ENCODE measurements at regions not wholly inside any gene's neighbourhood (a gene's known extent, or its start where the extent isn't known, plus 50 kb on each side); places are given as distances from the start of the nearest gene placed in this dataset.

- TF ChIP-seq CTCF (IDR thresholded peaks at IDR 0.05), result no peak
- DNase-seq (ENCODE audit: low spot score), result peak; percentile 95
- peak; percentile 94 for ATAC-seq (ENCODE audit: low FRiP score)
Observed at GRCh38 chr4:184537269-184538022, 63.1 kb upstream of the IRF2 start.

- TF ChIP-seq CTCF (IDR thresholded peaks at IDR 0.05), result no peak
- DNase-seq (ENCODE audit: low spot score) (no peak), ATAC-seq (ENCODE audit: low FRiP score) (no peak)
Observed at GRCh38 chr4:184536881-184537248, 62.5 kb upstream of the IRF2 start.

- no peak for TF ChIP-seq CTCF (IDR thresholded peaks at IDR 0.05)
- ATAC-seq (ENCODE audit: low FRiP score) (no peak), DNase-seq (ENCODE audit: low spot score) (no peak)
Observed at GRCh38 chr4:184536065-184536880, 61.9 kb upstream of the IRF2 start.

GRCh38 chr4:184534511-184535391 is 60.4 kb upstream of the IRF2 start:
- DNase-seq (ENCODE audit: low spot score), result no peak
- TF ChIP-seq CTCF (IDR thresholded peaks at IDR 0.05), result no peak
- peak; percentile 68 for ATAC-seq (ENCODE audit: low FRiP score)

- TF ChIP-seq CTCF (IDR thresholded peaks at IDR 0.05), result no peak
- DNase-seq (ENCODE audit: low spot score) (no peak), ATAC-seq (ENCODE audit: low FRiP score) (no peak)
Observed at GRCh38 chr4:184533908-184534307, 59.6 kb upstream of the IRF2 start.

- no peak for TF ChIP-seq CTCF (IDR thresholded peaks at IDR 0.05)
- DNase-seq (ENCODE audit: low spot score) (no peak), ATAC-seq (ENCODE audit: low FRiP score) (no peak)
Observed at GRCh38 chr4:184531008-184531407, 56.7 kb upstream of the IRF2 start.

All from omental fat pad (tissue), 3 donors.